ENCODE measurements at regions not wholly inside any gene's neighbourhood (a gene's known extent, or its start where the extent isn't known, plus 50 kb on each side); places are given as distances from the start of the nearest gene placed in this dataset.

- no peak overlapping the region for H3K4me3 Mint-ChIP-seq
- TF ChIP-seq CTCF (conservative IDR thresholded peaks at IDR 0.05) = no peak
- DNase-seq (ENCODE audit: extremely low spot score, unreplicated experiment) = no peak
These were observed 303.8 kb downstream of the BTG1 start for GRCh38 chr12:91841822-91842221.

DNA sequence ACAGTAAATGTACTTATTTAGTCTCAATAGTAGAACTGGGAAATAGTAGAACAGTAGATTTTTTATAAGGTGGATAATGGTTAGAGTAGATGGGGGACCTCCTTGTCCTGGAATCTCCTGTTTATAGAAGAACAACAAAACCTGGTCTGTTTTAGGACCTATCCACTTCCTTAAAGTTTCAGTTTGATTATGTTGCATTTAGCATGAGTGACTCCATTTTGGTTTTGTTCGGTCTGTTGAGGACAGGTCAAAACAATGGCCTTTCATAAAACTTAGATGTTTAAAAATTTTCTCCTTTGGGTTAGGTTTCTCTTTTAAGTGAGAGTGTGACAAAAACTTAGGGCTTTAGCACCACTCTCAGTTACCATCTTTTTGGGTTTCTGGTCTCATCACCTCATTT is 308.9 kb downstream of the BTG1 start:
- Mint-ChIP-seq H3K4me1 (ENCODE audit: unreplicated experiment) (no peaks in the 10 kb centered on the region), H3K27me3 (no peaks in the 10 kb centered on the region), H3K27ac (no peak overlapping the region), H3K9me3 (peaks cover 6% of the 10 kb centered on the region), H3K4me3 (no peak overlapping the region), H3K36me3 (no peaks in the 10 kb centered on the region)
- no peak for DNase-seq (ENCODE audit: extremely low spot score, unreplicated experiment)
- no peak for TF ChIP-seq CTCF (conservative IDR thresholded peaks at IDR 0.05)

More at GRCh38 chr12:91841822-91842221, 303.8 kb downstream of the BTG1 start:
- H3K27me3 Mint-ChIP-seq = no peaks in the 10 kb centered on the region
- no peak overlapping the region for H3K27ac Mint-ChIP-seq
- H3K9me3 Mint-ChIP-seq = peaks cover 6% of the 10 kb centered on the region
- peaks cover 8% of the 10 kb centered on the region for H3K4me1 Mint-ChIP-seq (ENCODE audit: unreplicated experiment)
- peaks cover 5% of the 10 kb centered on the region for H3K36me3 Mint-ChIP-seq

- DNase-seq (ENCODE audit: extremely low spot score, unreplicated experiment) = no peak
- Mint-ChIP-seq H3K4me3 (no peak overlapping the region), H3K36me3 (no peaks in the 10 kb centered on the region), H3K9me3 (peaks cover 6% of the 10 kb centered on the region), H3K4me1 (ENCODE audit: unreplicated experiment) (no peaks in the 10 kb centered on the region), H3K27me3 (no peaks in the 10 kb centered on the region), H3K27ac (no peak overlapping the region)
- no peak for TF ChIP-seq CTCF (conservative IDR thresholded peaks at IDR 0.05)
These were observed 309.4 kb downstream of the BTG1 start for GRCh38 chr12:91836264-91836663.

DNA sequence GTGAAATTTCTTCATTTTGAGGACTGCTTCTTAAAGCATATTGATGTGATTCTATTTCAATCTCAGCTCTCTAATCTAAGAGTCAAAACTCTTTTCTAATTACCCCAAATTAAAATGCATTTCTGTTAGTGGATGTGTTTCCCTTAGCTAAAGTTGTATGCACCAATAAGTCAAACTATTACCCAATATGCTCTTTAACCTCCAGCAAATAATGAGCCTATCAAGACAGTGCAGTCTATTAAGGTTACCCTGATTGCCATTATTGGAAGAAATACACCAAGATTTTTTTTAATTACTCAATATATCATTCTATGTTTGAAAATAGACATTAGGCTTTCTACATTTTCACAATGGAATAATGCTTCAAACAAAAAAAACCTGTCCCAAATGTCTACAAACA is 310.0 kb downstream of the BTG1 start:
- Mint-ChIP-seq H3K27ac (no peak overlapping the region), H3K4me1 (ENCODE audit: unreplicated experiment) (no peaks in the 10 kb centered on the region), H3K9me3 (peaks cover 6% of the 10 kb centered on the region), H3K4me3 (no peak overlapping the region), H3K27me3 (no peaks in the 10 kb centered on the region), H3K36me3 (no peaks in the 10 kb centered on the region)
- no peak for DNase-seq (ENCODE audit: extremely low spot score, unreplicated experiment)
- TF ChIP-seq CTCF (conservative IDR thresholded peaks at IDR 0.05) = no peak

GRCh38 chr12:91833780-91834359 is 311.8 kb downstream of the BTG1 start:
- Mint-ChIP-seq H3K9me3 (peaks cover 6% of the 10 kb centered on the region), H3K36me3 (no peaks in the 10 kb centered on the region), H3K4me3 (no peak overlapping the region), H3K27ac (no peak overlapping the region), H3K27me3 (no peaks in the 10 kb centered on the region), H3K4me1 (ENCODE audit: unreplicated experiment) (no peaks in the 10 kb centered on the region)
- TF ChIP-seq CTCF (conservative IDR thresholded peaks at IDR 0.05) = no peak
- no peak for DNase-seq (ENCODE audit: extremely low spot score, unreplicated experiment)

GRCh38 chr12:91825999-91826398 is 319.6 kb downstream of the BTG1 start:
- Mint-ChIP-seq H3K27ac (no peak overlapping the region), H3K36me3 (no peaks in the 10 kb centered on the region), H3K4me3 (no peak overlapping the region), H3K4me1 (ENCODE audit: unreplicated experiment) (no peaks in the 10 kb centered on the region), H3K27me3 (no peaks in the 10 kb centered on the region), H3K9me3 (no peaks in the 10 kb centered on the region)
- no peak for TF ChIP-seq CTCF (conservative IDR thresholded peaks at IDR 0.05)
- no peak for DNase-seq (ENCODE audit: extremely low spot score, unreplicated experiment)
